Mesendoderm (in vitro differentiated cells): ENCODE measurements at regions not wholly inside any gene's neighbourhood (a gene's known extent, or its start where the extent isn't known, plus 50 kb on each side); places are given as distances from the start of the nearest gene placed in this dataset.

Experiments used
- DNase-seq: peaks from one replicate; pipeline ENCODE4 v3.0.0; 2013
- H2AK5ac ChIP-seq: 2 replicates; pipeline ENCODE4 v1.6.1; 2013; ENCODE audit warnings: low read length, inconsistent platforms
- H2BK120ac ChIP-seq: 2 replicates; pipeline ENCODE4 v1.6.1; 2013; ENCODE audit warnings: low read depth, mild to moderate bottlenecking, low read length, moderate library complexity, mixed read lengths
- H2BK15ac ChIP-seq: replicated peaks from 2 replicates; pipeline ENCODE4 v1.6.1; 2013; ENCODE audit warnings: low read depth, mild to moderate bottlenecking, moderate library complexity
- H2BK5ac ChIP-seq: 2 replicates; pipeline ENCODE4 v1.6.1; 2013; ENCODE audit warnings: low read length, inconsistent platforms
- H3K18ac ChIP-seq: 2 replicates; pipeline ENCODE4 v1.6.1; 2013; ENCODE audit warnings: mild to moderate bottlenecking, low read length, mixed read lengths
- H3K23ac ChIP-seq: one replicate; pipeline ENCODE4 v1.6.1; 2013; ENCODE audit warnings: low read length
- H3K27ac ChIP-seq: 2 replicates; pipeline ENCODE4 v1.5.1; 2013; ENCODE audit warnings: low read depth, mild to moderate bottlenecking, inconsistent platforms, low read length, moderate library complexity
- H3K27me3 ChIP-seq: 2 replicates; pipeline ENCODE4 v1.6.1; 2013; ENCODE audit warnings: low read length, control low read depth, mild to moderate bottlenecking, inconsistent platforms; ENCODE audit not compliant: insufficient read depth, poor library complexity
- H3K36me3 ChIP-seq: 2 replicates; pipeline ENCODE4 v1.6.1; 2013; ENCODE audit warnings: low read length, inconsistent platforms; ENCODE audit not compliant: control insufficient read depth, insufficient read depth
- H3K4ac ChIP-seq: one replicate; pipeline ENCODE4 v1.6.1; 2013; ENCODE audit warnings: low read depth, mild to moderate bottlenecking, low read length, moderate library complexity
- H3K4me1 ChIP-seq: 2 replicates; pipeline ENCODE4 v1.6.1; 2013; ENCODE audit warnings: low read depth, low read length, inconsistent platforms; ENCODE audit not compliant: control insufficient read depth
- H3K4me2 ChIP-seq: 2 replicates; pipeline ENCODE4 v1.6.1; 2013; ENCODE audit warnings: low read length
- H3K4me3 ChIP-seq: 2 replicates; pipeline ENCODE4 v1.5.1; 2013; ENCODE audit warnings: mild to moderate bottlenecking, low read length
- H3K56ac ChIP-seq: one replicate; pipeline ENCODE4 v1.6.1; 2013; ENCODE audit warnings: low read length
- H3K79me1 ChIP-seq: 2 replicates; pipeline ENCODE4 v1.6.1; 2013; ENCODE audit warnings: low read length, inconsistent platforms
- H3K79me2 ChIP-seq: 2 replicates; pipeline ENCODE4 v1.6.1; 2013; ENCODE audit warnings: mild to moderate bottlenecking, low read length; ENCODE audit not compliant: control insufficient read depth, insufficient read depth
- H3K9ac ChIP-seq: 2 replicates; pipeline ENCODE4 v1.6.1; 2013; ENCODE audit warnings: low read length, inconsistent platforms
- H4K5ac ChIP-seq: one replicate; pipeline ENCODE4 v1.6.1; 2013; ENCODE audit warnings: low read length
- H4K8ac ChIP-seq: one replicate; pipeline ENCODE4 v1.6.1; 2013; ENCODE audit warnings: low read depth, mild to moderate bottlenecking, control low read depth, low read length, moderate library complexity
- WGBS: extraction: QIAGEN DNeasy Blood & Tissue Kit; methylation state at CpG from one replicate; pipeline ENCODE4 v1.1.7; 2013; ENCODE audit warnings: low lambda C conversion rate, missing lambda C conversion rate; ENCODE audit not compliant: insufficient coverage; ENCODE audit errors: extremely low coverage; 5-methylcytosine and 5-hydroxymethylcytosine counted together

DNA sequence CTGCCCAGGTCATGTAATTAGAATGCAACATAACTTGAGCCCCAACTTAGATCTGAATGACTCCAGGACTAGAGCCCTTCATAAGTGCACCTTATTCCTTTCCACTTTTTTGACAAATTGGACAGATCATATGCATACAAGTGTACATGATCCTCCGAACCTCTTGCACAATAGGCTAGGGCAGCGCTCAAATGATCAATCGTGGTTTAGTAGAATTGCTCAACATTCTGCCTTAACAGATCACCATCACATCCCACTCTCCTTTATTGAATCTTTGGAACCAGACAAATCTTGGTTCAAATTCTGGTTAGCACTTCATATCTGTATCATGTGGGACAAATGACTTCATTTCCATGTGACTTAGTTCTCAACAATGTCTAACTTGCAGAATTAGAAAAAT, 106.8 kb upstream of the CDIN1 start:
- no CpG with 5 or more reads among the region's 3 CpGs for WGBS
- Histone ChIP-seq H2BK15ac (no peak overlapping the region), H4K8ac (no peak overlapping the region), H3K23ac (no peak overlapping the region), H3K4me3 (no peak overlapping the region), H2AK5ac (no peak overlapping the region), H3K79me1 (no peaks in the 10 kb centered on the region), H3K36me3 (no peaks in the 10 kb centered on the region), H3K79me2 (no peaks in the 10 kb centered on the region), H3K18ac (no peak overlapping the region), H3K27ac (no peak overlapping the region), H2BK5ac (no peak overlapping the region), H4K5ac (no peak overlapping the region), H3K4me2 (no peak overlapping the region), H3K4ac (no peak overlapping the region), H3K4me1 (no peaks in the 10 kb centered on the region), H3K9ac (no peak overlapping the region), H2BK120ac (no peak overlapping the region), H3K56ac (no peak overlapping the region), H3K27me3 (no peaks in the 10 kb centered on the region)
- no peak for DNase-seq

DNA sequence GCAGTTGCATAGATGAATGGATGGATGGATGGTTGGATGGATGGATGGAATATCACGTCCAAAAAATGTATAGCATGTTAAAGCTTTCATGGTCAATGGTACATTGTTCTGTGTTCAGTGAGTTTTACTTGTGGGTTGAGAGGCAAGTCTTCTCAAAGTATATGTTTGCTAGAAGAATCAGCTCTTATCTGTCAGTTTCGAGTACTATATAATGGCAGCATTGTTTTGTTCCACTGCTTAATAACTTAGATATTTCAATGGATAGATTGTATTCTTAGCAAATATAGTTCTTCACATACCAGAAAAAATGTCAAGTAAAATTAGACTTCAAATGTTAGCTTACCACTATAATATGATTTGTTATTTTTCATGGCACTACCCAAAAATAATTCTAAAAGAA, 100.9 kb upstream of the CDIN1 start:
- Histone ChIP-seq H4K8ac (no peak overlapping the region), H2BK5ac (no peak overlapping the region), H3K4me3 (no peak overlapping the region), H3K36me3 (no peaks in the 10 kb centered on the region), H3K27me3 (no peaks in the 10 kb centered on the region), H3K56ac (no peak overlapping the region), H2BK15ac (no peak overlapping the region), H2BK120ac (no peak overlapping the region), H3K4me1 (no peaks in the 10 kb centered on the region), H3K79me1 (no peaks in the 10 kb centered on the region), H3K9ac (no peak overlapping the region), H3K4ac (no peak overlapping the region), H2AK5ac (no peak overlapping the region), H4K5ac (no peak overlapping the region), H3K79me2 (no peaks in the 10 kb centered on the region), H3K4me2 (no peak overlapping the region), H3K27ac (no peak overlapping the region), H3K18ac (no peak overlapping the region), H3K23ac (no peak overlapping the region)
- no CpG with 5 or more reads among the region's 2 CpGs for WGBS
- DNase-seq = no peak

DNA sequence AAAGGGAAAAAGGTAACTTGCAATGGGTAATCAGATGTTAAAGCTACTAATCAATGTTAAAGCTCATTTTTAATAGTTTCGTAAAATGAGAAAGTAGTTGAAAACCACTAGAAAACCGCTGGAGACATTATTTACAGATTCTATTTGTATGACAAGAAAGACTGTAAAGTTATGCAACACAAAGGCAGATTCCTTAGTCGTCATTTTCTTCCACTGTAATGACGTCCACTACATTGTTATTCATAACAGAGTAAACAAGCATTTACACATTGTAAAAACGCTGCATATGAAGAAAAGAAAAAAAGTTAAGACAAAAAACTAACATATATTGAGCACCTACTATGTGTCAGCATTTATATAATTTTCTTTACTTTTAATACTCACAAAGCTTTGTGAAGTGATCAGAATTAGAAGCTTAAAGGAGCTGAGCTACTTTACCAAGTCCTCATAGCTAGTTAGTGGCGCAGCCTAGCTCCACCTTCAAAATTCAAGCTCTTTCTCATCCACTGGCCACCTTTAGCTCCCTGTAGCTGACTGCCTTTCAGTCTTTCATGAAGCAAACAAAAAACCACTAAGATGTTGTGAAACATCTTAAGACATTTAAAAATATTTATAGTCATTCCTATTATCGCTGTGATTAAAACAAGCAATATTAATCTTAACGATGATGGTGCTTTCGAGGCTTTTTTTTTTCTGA, 100.1 kb upstream of the CDIN1 start:
- Histone ChIP-seq H3K4me1 (no peaks in the 10 kb centered on the region), H3K56ac (no peak overlapping the region), H4K5ac (no peak overlapping the region), H3K27ac (no peak overlapping the region), H2BK15ac (no peak overlapping the region), H2AK5ac (no peak overlapping the region), H3K18ac (no peak overlapping the region), H2BK120ac (no peak overlapping the region), H4K8ac (no peak overlapping the region), H3K4me2 (no peak overlapping the region), H3K23ac (no peak overlapping the region), H3K79me1 (no peaks in the 10 kb centered on the region), H3K27me3 (no peaks in the 10 kb centered on the region), H3K9ac (no peak overlapping the region), H3K36me3 (no peaks in the 10 kb centered on the region), H3K4ac (no peak overlapping the region), H2BK5ac (no peak overlapping the region), H3K4me3 (no peak overlapping the region), H3K79me2 (no peaks in the 10 kb centered on the region)
- WGBS = no CpG with 5 or more reads among the region's 9 CpGs
- DNase-seq = no peak

DNA sequence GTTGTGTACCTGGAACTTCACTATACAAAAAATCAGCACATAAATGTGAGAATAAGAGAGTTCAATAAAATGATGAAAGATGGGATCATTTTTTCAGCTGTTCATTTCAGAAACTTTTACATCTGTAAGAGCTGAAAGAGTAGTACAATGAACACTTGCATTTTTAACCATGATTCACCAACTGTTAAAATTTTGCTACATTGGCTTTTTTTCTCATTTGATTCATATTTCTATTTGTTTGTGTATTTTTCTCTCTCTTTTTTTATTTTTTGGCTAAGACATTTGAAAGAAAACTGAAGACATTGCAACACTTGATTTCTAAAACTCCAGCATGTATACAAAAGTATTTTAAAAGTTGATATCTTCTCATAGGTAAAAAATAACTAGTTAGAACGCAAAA, 98.3 kb upstream of the CDIN1 start:
- H3K4me2 ChIP-seq = no peak overlapping the region
- no peak overlapping the region for H2BK15ac ChIP-seq
- no peak overlapping the region for H3K9ac ChIP-seq
- no peaks in the 10 kb centered on the region for H3K4me1 ChIP-seq
- no peaks in the 10 kb centered on the region for H3K27me3 ChIP-seq
- H3K4me3 ChIP-seq = no peak overlapping the region
- WGBS = no CpG with 5 or more reads among the region's 1 CpG
- H2BK120ac ChIP-seq = no peak overlapping the region
- H3K27ac ChIP-seq = no peak overlapping the region
- no peaks in the 10 kb centered on the region for H3K36me3 ChIP-seq
- no peak overlapping the region for H2BK5ac ChIP-seq
- no peak overlapping the region for H4K5ac ChIP-seq
- H3K79me2 ChIP-seq = no peaks in the 10 kb centered on the region
- H3K18ac ChIP-seq = no peak overlapping the region
- H3K79me1 ChIP-seq = no peaks in the 10 kb centered on the region
- H3K4ac ChIP-seq = no peak overlapping the region
- no peak overlapping the region for H3K56ac ChIP-seq
- H2AK5ac ChIP-seq = no peak overlapping the region
- no peak overlapping the region for H3K23ac ChIP-seq
- no peak for DNase-seq
- H4K8ac ChIP-seq = no peak overlapping the region

DNA sequence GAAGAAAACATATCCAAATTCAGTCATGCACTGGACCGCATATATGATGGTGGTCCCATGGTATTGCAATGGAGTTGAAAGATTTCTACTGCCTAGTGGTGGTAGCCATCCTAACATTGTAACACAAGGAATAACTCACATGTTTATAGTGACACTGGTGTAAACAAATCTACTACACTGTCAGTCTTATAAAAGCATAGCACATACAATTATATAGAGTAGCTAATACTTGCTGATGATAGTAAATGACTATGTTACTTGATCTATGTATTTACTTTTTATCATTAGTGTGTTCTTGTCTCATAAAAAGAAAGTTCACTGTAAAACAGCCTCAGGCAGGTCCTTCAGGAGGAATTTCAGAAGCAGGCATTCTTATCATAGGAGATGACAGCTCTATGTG, 96.0 kb upstream of the CDIN1 start:
- Histone ChIP-seq H2BK120ac (no peak overlapping the region), H2AK5ac (no peak overlapping the region), H3K36me3 (no peaks in the 10 kb centered on the region), H3K4me1 (no peaks in the 10 kb centered on the region), H3K18ac (no peak overlapping the region), H4K5ac (no peak overlapping the region), H3K27ac (no peak overlapping the region), H3K27me3 (no peaks in the 10 kb centered on the region), H3K4me3 (no peak overlapping the region), H2BK5ac (no peak overlapping the region), H3K23ac (no peak overlapping the region), H3K79me1 (no peaks in the 10 kb centered on the region), H4K8ac (no peak overlapping the region), H3K56ac (no peak overlapping the region), H2BK15ac (no peak overlapping the region), H3K9ac (no peak overlapping the region), H3K79me2 (no peaks in the 10 kb centered on the region), H3K4ac (no peak overlapping the region), H3K4me2 (no peak overlapping the region)
- DNase-seq = no peak
- WGBS = no CpG with 5 or more reads among the region's 1 CpG
